ENCODE measurements at regions not wholly inside any gene's neighbourhood (a gene's known extent, or its start where the extent isn't known, plus 50 kb on each side); places are given as distances from the start of the nearest gene placed in this dataset.

- H3K4me1 ChIP-seq (ENCODE audit: insufficient read depth), result no peaks in the 10 kb centered on the region
- 53% methylated on average over 2 of the region's 2 CpGs for WGBS
- H3K27ac ChIP-seq (ENCODE audit: low read depth), result no peak overlapping the region
- no peaks in the 10 kb centered on the region for H3K36me3 ChIP-seq (ENCODE audit: insufficient read depth)
- no peak overlapping the region for H3K4me3 ChIP-seq (ENCODE audit: low read depth, low read length)
- DNase-seq (ENCODE audit: extremely low spot score), result no peak
Observed at GRCh38 chr10:117429643-117430265, 54.5 kb upstream of the PDZD8 start.

- Histone ChIP-seq H3K36me3 (ENCODE audit: insufficient read depth) (no peaks in the 10 kb centered on the region), H3K4me3 (ENCODE audit: low read depth, low read length) (no peak overlapping the region), H3K27ac (ENCODE audit: low read depth) (no peak overlapping the region), H3K4me1 (ENCODE audit: insufficient read depth) (no peaks in the 10 kb centered on the region)
- no peak for DNase-seq (ENCODE audit: extremely low spot score)
- 83% methylated on average over 4 of the region's 4 CpGs for WGBS
Observed at GRCh38 chr10:117427356-117427755, 52.1 kb upstream of the PDZD8 start.

DNA sequence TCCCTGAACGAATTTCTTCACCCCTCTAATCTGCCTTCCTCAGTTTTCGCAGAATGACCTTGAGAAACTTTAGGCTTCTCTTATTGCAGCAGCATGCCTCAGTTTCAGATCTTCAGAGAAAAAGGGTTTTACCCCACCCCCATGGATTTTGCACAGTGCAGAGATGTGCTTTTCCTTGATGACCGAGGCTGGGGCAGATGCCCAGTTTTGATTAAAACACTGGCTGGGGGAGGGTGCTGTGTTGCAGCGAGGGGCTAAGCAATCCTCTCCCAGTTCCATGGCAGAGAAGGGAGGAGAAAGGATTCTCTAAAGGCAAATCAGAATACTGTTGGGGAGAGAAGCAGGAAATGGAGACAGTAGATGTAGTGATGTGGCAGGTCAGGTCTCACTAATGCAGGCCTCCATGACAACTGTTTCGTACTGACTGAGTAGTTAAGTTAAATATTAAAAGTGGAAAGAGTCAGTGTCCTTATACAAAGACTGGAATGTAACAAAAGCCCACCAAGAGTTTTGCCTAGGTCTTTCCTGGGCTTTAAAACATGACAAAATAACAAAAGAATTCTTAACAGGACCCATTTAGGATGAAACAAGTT, 50.8 kb upstream of the PDZD8 start:
- H3K27ac ChIP-seq (ENCODE audit: low read depth), result no peak overlapping the region
- no peaks in the 10 kb centered on the region for H3K4me1 ChIP-seq (ENCODE audit: insufficient read depth)
- WGBS, result 83% methylated on average over 5 of the region's 5 CpGs
- DNase-seq (ENCODE audit: extremely low spot score), result no peak
- H3K36me3 ChIP-seq (ENCODE audit: insufficient read depth), result no peaks in the 10 kb centered on the region
- no peak overlapping the region for H3K4me3 ChIP-seq (ENCODE audit: low read depth, low read length)

DNA sequence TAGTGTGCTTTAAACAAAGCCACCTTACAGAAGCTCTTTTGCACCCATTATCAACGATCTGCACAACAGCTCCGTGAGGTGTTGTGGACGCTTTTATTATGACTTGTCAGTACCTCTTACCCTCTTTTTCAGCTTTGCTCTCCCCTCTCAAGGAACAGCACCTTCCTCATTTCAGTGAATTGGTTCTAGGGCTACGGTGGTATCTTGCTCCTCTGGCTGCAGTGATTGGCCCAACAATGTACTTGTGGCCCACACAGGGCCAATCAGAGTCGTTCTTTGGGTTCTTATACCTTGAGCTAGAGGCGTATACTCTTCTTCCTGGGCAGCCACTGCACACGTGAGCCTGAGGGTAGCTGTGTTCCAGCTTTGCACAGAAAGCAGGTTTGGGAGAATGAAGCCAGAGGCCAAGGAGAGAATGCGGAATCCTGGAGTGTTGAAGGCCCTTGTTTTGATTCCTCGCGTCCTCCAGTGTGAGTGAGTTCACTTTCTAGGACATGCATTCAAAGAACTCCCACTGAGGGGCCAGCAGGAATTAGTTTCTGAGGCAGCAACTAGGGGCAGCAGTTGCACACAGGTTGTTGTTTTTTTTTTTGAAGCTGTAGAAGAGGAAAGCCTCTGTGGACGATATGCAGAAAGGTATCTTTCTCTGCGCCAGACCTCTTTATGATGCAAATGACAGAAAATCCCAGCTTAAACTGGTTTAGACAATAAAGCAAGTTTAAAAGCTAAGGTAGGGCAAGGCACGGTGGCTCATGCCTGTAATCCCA, 49.8 kb upstream of the PDZD8 start:
- Histone ChIP-seq H3K4me3 (ENCODE audit: low read depth, low read length) (no peak overlapping the region), H3K27ac (ENCODE audit: low read depth) (no peak overlapping the region), H3K36me3 (ENCODE audit: insufficient read depth) (no peaks in the 10 kb centered on the region), H3K4me1 (ENCODE audit: insufficient read depth) (no peaks in the 10 kb centered on the region)
- 81% methylated on average over 13 of the region's 13 CpGs for WGBS
- DNase-seq (ENCODE audit: extremely low spot score), result no peak

All from urinary bladder (tissue), 3 donors.